GM19043 (cell line): ENCODE measurements at regions not wholly inside any gene's neighbourhood (a gene's known extent, or its start where the extent isn't known, plus 50 kb on each side); places are given as distances from the start of the nearest gene placed in this dataset.

Experiments
- ATAC-seq: cut with Tn5 transposase; IDR thresholded peaks from one replicate; pipeline ENCODE4 v1.9.1; 2021; ENCODE audit warnings: low read depth; ENCODE audit not compliant: unreplicated experiment

DNA sequence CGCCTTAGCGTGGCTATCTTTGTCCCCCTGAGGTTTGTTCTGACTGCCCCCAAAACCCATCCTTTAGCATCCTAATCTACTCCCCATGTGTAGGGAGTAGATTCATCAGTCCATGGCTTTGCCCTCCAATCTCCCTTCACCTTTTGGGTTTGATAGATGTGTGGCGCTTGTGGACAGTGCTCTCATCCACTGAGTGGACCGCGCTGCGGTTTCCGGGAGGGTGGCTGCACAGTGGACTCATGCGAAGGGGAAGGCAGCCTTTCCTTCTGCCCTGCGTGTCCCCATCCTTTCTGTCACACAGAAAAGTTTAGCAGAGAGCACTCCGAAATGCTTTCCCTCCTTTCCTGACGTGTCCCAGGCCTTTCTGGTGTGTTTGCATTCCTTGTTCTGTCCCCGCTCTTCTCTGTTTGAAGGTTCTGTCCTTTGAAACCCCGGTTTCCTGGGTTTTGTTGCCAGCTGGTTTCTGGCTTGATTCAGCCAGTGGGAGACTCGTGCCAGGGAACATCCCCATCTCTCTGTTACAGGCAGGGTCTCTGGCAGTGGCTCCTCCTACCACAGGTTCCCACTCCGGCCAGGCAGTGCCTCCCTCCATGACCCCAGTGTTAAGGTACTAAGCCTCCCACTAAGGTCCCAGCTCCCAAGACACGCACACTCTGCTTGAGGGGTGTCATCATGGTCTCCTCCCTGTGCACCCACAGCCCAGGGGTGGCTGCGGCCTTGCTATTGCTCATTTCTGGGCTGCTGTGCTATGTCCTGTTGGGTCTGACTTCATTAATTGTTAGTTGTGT is 547.7 kb upstream of the DPP6 start:
- no peak for ATAC-seq

GRCh38 chr7:153507885-153508284 is 544.3 kb upstream of the DPP6 start:
- no peak for ATAC-seq

DNA sequence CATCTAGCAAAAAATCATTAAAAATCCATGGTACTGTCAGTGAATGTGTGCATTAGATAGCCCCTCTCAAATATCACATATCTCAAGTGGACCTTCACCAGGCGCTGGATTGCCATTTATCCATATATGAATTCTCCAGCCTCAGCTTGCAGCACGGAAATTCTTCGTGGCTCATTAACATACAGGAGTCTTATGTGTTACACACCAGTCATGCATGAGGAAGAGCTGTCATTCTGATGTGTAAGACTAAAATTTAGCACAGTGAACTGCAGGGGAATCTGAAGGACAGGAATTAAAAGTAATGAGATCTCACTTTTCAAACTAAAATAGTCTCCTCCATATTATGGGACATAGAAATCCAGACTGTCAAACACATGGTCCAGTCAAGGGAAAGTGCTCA is 542.4 kb upstream of the DPP6 start:
- ATAC-seq = no peak

DNA sequence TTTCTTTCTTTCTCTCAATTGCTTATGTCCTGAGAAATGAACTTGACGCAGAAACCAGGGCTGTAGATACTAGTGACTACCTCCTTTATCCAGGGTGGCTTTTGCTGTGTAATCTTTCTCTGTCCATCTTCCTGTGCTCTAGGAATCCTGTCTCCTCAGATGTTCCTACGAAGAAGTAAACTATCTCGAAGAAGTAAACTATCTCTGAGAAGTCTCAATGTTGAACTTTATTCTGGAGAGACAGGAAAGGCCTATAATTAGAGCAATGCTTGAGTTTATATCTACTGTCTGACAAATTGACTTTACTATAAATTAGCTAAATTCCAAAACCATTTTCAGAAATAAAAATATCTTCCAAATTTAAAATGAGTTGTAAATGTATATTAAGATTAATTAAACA is 541.5 kb upstream of the DPP6 start:
- no peak for ATAC-seq

- ATAC-seq = no peak
Observed at GRCh38 chr7:153514032-153514431, 538.2 kb upstream of the DPP6 start.

DNA sequence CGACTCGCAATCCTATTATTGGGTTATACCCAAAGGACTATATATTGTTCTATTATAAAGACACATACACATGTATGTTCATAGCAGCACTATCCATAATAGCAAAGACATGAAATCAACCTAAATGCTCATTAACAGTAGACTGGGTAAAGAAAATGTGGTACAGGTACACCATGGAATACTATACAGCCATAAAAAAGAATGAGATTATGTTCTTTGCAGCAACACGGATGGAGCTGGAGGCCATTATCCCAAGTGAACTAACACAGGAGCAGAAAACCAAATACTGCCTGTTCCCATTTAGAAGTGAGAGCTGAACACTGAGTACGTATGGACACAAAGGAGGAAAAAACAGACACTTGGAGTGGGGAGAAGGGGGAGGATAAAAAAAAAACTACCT is 536.8 kb upstream of the DPP6 start:
- no peak for ATAC-seq

GRCh38 chr7:153518201-153518984 is 533.8 kb upstream of the DPP6 start:
- ATAC-seq = no peak

GRCh38 chr7:153521370-153521769 is 530.8 kb upstream of the DPP6 start:
- no peak for ATAC-seq

- no peak for ATAC-seq
Observed at GRCh38 chr7:153522261-153522660, 529.9 kb upstream of the DPP6 start.

GRCh38 chr7:153523320-153524015 is 528.7 kb upstream of the DPP6 start:
- ATAC-seq = no peak

DNA sequence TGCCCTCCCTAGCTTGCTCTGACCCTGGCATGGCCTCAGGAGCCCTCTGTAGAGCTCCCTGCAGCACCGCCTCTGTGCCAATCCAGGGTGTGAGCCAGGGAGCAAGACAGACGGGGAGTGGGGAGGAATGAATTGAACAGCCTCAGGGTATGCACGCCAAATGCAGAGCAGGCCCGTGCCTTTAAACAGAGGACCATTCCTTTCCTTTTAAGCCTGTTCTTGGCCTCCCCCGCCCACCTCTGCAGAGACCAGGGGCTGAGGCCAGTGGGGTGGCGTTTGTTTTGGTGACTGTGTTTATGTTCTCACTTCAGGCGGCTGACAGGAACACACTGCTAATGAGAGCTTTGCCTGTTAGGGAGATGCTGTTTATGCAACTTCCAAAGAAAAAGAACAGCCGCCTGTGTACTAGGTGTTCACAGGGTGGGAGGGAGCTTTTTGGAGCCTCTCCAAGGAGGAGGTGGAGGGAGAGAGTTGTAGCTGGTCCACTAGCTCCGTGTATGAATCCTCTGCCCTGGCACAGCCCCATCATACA is 528.1 kb upstream of the DPP6 start:
- ATAC-seq = no peak

DNA sequence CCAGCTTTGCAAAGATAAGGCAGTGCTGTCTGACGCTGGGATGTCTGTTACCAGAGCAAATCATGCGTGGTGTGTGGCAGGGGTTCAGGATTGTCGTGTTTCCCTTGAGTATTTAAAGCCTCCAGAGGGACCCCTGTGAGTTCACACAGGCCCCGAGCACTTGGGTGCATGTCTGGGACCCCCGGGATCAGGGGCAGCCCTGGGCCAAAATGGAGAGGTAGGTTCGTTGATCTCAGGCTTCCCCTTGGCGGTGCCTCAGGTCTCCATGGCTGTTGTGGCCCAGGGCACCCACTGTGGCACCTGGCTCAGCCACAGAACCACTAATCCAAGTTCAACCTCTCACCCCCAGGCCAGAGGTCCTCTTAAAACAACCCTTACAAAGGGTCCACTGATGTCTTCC is 523.1 kb upstream of the DPP6 start:
- no peak for ATAC-seq

DNA sequence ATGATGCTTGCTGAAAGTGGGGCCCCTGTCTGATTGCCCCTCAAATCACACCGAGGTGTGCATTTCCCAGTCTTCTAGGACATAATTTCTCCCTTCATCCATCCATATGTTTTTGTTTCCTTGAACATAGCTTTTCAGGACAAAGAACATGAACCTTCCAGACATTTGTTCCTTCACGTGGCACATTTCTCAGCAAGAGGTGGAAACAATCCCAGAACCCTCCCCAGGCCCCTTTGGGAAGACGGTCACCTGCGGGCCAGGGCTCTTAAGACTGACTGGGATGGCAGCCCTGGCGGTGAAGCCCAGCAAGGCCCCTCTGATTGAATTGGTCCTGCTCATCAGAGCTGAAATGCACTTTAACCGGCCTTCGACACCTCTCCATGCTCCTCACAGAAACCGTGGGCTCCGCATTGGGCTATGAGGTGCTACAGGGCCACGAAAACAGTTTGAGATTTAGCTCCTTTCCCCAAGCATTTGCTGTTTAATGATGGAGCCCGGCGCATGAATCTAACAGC is 522.5 kb upstream of the DPP6 start:
- no peak for ATAC-seq

GRCh38 chr7:153530441-153530840 is 521.8 kb upstream of the DPP6 start:
- no peak for ATAC-seq

DNA sequence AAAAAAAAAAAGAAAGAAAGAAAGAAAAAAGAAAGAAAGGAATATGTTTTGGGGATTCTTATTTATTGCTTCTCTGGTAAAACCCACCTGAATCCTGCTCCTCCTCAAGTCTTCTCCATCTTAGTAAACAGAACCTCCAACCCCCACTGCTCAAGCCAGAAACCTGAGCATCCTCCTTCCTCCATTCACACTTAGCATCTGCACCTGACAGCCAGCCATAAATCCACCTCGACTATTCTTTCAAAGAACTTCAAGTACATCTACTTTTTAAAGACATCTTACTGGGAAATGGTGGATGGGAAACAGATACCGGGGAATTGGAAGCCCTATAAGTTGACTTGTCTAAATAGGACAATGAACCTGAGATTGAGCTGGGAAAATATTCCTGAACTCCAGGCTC is 519.9 kb upstream of the DPP6 start:
- ATAC-seq = no peak

GRCh38 chr7:153537271-153537670 is 514.9 kb upstream of the DPP6 start:
- no peak for ATAC-seq

- no peak for ATAC-seq
Observed at GRCh38 chr7:153541903-153542302, 510.3 kb upstream of the DPP6 start.

- no peak for ATAC-seq
Observed at GRCh38 chr7:153543232-153543631, 509.0 kb upstream of the DPP6 start.

- ATAC-seq = no peak
Observed at GRCh38 chr7:153550173-153550572, 502.0 kb upstream of the DPP6 start.

DNA sequence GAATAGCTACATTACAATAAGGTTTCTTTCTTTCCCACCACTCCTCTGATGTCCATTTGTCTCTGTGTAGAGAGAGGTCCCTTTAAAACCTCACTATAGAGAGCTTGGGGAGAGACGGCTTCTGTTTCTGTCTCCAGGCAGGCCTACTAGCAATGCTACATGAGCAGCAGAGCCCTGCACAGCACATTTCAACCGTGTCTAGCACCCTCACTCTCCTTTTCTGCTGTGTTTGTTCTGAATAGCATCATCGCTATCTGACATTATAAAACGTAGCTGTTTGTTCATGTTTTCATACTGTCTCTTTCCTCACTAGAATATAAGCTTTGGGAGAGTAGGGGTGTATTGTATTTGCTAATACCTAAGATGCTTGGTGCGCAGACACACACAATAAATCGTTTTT is 487.8 kb upstream of the DPP6 start:
- no peak for ATAC-seq

- no peak for ATAC-seq
Observed at GRCh38 chr7:153566324-153566723, 485.9 kb upstream of the DPP6 start.
